ENCODE measurements at regions not wholly inside any gene's neighbourhood (a gene's known extent, or its start where the extent isn't known, plus 50 kb on each side); places are given as distances from the start of the nearest gene placed in this dataset.

- no peak for TF ChIP-seq GATA3 (IDR thresholded peaks at IDR 0.05; ENCODE audit: low read depth, low read length)
- TF ChIP-seq GATA2 (IDR thresholded peaks at IDR 0.05; ENCODE audit: low read depth, low read length) = no peak
These were observed 528.7 kb upstream of the FANCL start for GRCh38 chr2:58769864-58770234.

- TF ChIP-seq GATA3 (IDR thresholded peaks at IDR 0.05; ENCODE audit: low read depth, low read length) (peak; percentile 60), GATA2 (IDR thresholded peaks at IDR 0.05; ENCODE audit: low read depth, low read length) (peak; percentile 67; the same call in 1 of the 2 replicates)
These were observed 528.2 kb upstream of the FANCL start for GRCh38 chr2:58769111-58769863.

- no peak for TF ChIP-seq GATA2 (IDR thresholded peaks at IDR 0.05; ENCODE audit: low read depth, low read length)
- no peak for TF ChIP-seq GATA3 (IDR thresholded peaks at IDR 0.05; ENCODE audit: low read depth, low read length)
These were observed 527.6 kb upstream of the FANCL start for GRCh38 chr2:58768715-58769080.

GRCh38 chr2:58767828-58768714 is 526.9 kb upstream of the FANCL start:
- no peak for TF ChIP-seq GATA3 (IDR thresholded peaks at IDR 0.05; ENCODE audit: low read depth, low read length)
- TF ChIP-seq GATA2 (IDR thresholded peaks at IDR 0.05; ENCODE audit: low read depth, low read length) = peak; percentile 67; the same call in 1 of the 2 replicates

- no peak for TF ChIP-seq GATA2 (IDR thresholded peaks at IDR 0.05; ENCODE audit: low read depth, low read length)
These were observed 523.4 kb upstream of the FANCL start for GRCh38 chr2:58764338-58765104.

- TF ChIP-seq GATA3 (IDR thresholded peaks at IDR 0.05; ENCODE audit: low read depth, low read length) = no peak
- TF ChIP-seq GATA2 (IDR thresholded peaks at IDR 0.05; ENCODE audit: low read depth, low read length) = no peak
These were observed 521.2 kb upstream of the FANCL start for GRCh38 chr2:58762176-58762781.

GRCh38 chr2:58757971-58758370 is 516.8 kb upstream of the FANCL start:
- TF ChIP-seq GATA2 (IDR thresholded peaks at IDR 0.05; ENCODE audit: low read depth, low read length) = peak; percentile 95
- TF ChIP-seq GATA3 (IDR thresholded peaks at IDR 0.05; ENCODE audit: low read depth, low read length) = peak; percentile 84

GRCh38 chr2:58756336-58756735 is 515.2 kb upstream of the FANCL start:
- TF ChIP-seq GATA3 (IDR thresholded peaks at IDR 0.05; ENCODE audit: low read depth, low read length) (no peak), GATA2 (IDR thresholded peaks at IDR 0.05; ENCODE audit: low read depth, low read length) (no peak)

GRCh38 chr2:58749041-58749440 is 507.9 kb upstream of the FANCL start:
- TF ChIP-seq GATA3 (IDR thresholded peaks at IDR 0.05; ENCODE audit: low read depth, low read length) (no peak), GATA2 (IDR thresholded peaks at IDR 0.05; ENCODE audit: low read depth, low read length) (no peak)

GRCh38 chr2:58740426-58740825 is 499.3 kb upstream of the FANCL start:
- no peak for TF ChIP-seq GATA2 (IDR thresholded peaks at IDR 0.05; ENCODE audit: low read depth, low read length)
- no peak for TF ChIP-seq GATA3 (IDR thresholded peaks at IDR 0.05; ENCODE audit: low read depth, low read length)

- TF ChIP-seq GATA2 (IDR thresholded peaks at IDR 0.05; ENCODE audit: low read depth, low read length) (no peak), GATA3 (IDR thresholded peaks at IDR 0.05; ENCODE audit: low read depth, low read length) (no peak)
These were observed 497.9 kb upstream of the FANCL start for GRCh38 chr2:58739033-58739432.

- TF ChIP-seq GATA3 (IDR thresholded peaks at IDR 0.05; ENCODE audit: low read depth, low read length) (no peak), GATA2 (IDR thresholded peaks at IDR 0.05; ENCODE audit: low read depth, low read length) (no peak)
These were observed 493.2 kb upstream of the FANCL start for GRCh38 chr2:58734365-58734764.

GRCh38 chr2:58732999-58733398 is 491.9 kb upstream of the FANCL start:
- TF ChIP-seq GATA2 (IDR thresholded peaks at IDR 0.05; ENCODE audit: low read depth, low read length) = no peak
- TF ChIP-seq GATA3 (IDR thresholded peaks at IDR 0.05; ENCODE audit: low read depth, low read length) = no peak

- TF ChIP-seq GATA2 (IDR thresholded peaks at IDR 0.05; ENCODE audit: low read depth, low read length) = no peak; the same call in 1 of the 2 replicates
- TF ChIP-seq GATA3 (IDR thresholded peaks at IDR 0.05; ENCODE audit: low read depth, low read length) = no peak
These were observed 490.4 kb upstream of the FANCL start for GRCh38 chr2:58731488-58731869.
